Activated T-helper 1 cell treated with anti-CD3 and anti-CD28 coated beads, Interleukin-12 subunit alpha, Interleukin-12 subunit beta, Interleukin-2, Interleukin-4 antibody, amounts not matched to agents 30 ng/mL and 10 ng/mL and 1 ng/mL, durations not matched to agents 14 hours and 24 hours and 36 hours (primary cell): ENCODE measurements at regions not wholly inside any gene's neighbourhood (a gene's known extent, or its start where the extent isn't known, plus 50 kb on each side); places are given as distances from the start of the nearest gene placed in this dataset.

Experiments used
- DNase-seq: peaks from one replicate; pipeline ENCODE4 v3.0.0; 2021; ENCODE audit warnings: low spot score
- H3K27ac Mint-ChIP-seq: one replicate; pipeline ENCODE4 v1.8.0; 2021; ENCODE audit warnings: mild to moderate bottlenecking, mixed read lengths
- H3K27me3 Mint-ChIP-seq: one replicate; pipeline ENCODE4 v1.8.0; 2022; ENCODE audit warnings: mild to moderate bottlenecking, moderate library complexity, mixed read lengths; ENCODE audit not compliant: insufficient read depth
- H3K36me3 Mint-ChIP-seq: one replicate; pipeline ENCODE4 v1.8.0; 2021; ENCODE audit warnings: low read depth, mixed read lengths
- H3K4me1 Mint-ChIP-seq: one replicate; pipeline ENCODE4 v1.8.0; 2021; ENCODE audit warnings: low read depth, mixed read lengths
- H3K4me3 Mint-ChIP-seq: one replicate; pipeline ENCODE4 v1.8.0; 2021; ENCODE audit warnings: mild to moderate bottlenecking, moderate library complexity, mixed read lengths
- H3K9me3 Mint-ChIP-seq: one replicate; pipeline ENCODE4 v1.8.0; 2021; ENCODE audit warnings: mixed read lengths
- intact Hi-C: fragments of 100-400 bp; cut with micrococcal nuclease; formaldehyde crosslinking; loops from one replicate; pipeline ENCODE4 v1.15.1; 2024

- no peak for DNase-seq
- H3K4me3 Mint-ChIP-seq: no peak overlapping the region
- H3K27ac Mint-ChIP-seq: no peak overlapping the region
- no peaks in the 10 kb centered on the region for H3K9me3 Mint-ChIP-seq
- H3K27me3 Mint-ChIP-seq: no peaks in the 10 kb centered on the region
- intact Hi-C loops: no loop called here
- no peaks in the 10 kb centered on the region for H3K36me3 Mint-ChIP-seq
- no peaks in the 10 kb centered on the region for H3K4me1 Mint-ChIP-seq
Observed at GRCh38 chr5:163626904-163627434, 121.5 kb downstream of the MAT2B start.

- Mint-ChIP-seq H3K9me3 (no peaks in the 10 kb centered on the region), H3K27ac (no peak overlapping the region), H3K36me3 (no peaks in the 10 kb centered on the region), H3K27me3 (no peaks in the 10 kb centered on the region), H3K4me3 (no peak overlapping the region), H3K4me1 (no peaks in the 10 kb centered on the region)
- no peak for DNase-seq
- intact Hi-C loops: no loop called here
Observed at GRCh38 chr5:163631856-163632255, 126.4 kb downstream of the MAT2B start.

- intact Hi-C loops: no loop called here
- Mint-ChIP-seq H3K36me3 (no peaks in the 10 kb centered on the region), H3K27ac (no peak overlapping the region), H3K9me3 (no peaks in the 10 kb centered on the region), H3K4me1 (no peaks in the 10 kb centered on the region), H3K27me3 (no peaks in the 10 kb centered on the region), H3K4me3 (no peak overlapping the region)
- no peak for DNase-seq
Observed at GRCh38 chr5:163633926-163634460, 128.6 kb downstream of the MAT2B start.

GRCh38 chr5:163635631-163636030, 130.2 kb downstream of the MAT2B start:
- Mint-ChIP-seq H3K27me3 (no peaks in the 10 kb centered on the region), H3K4me3 (no peak overlapping the region), H3K9me3 (no peaks in the 10 kb centered on the region), H3K36me3 (no peaks in the 10 kb centered on the region), H3K27ac (no peak overlapping the region), H3K4me1 (no peaks in the 10 kb centered on the region)
- intact Hi-C loops: no loop called here
- DNase-seq: no peak

GRCh38 chr5:163642904-163643303, 137.5 kb downstream of the MAT2B start:
- no peaks in the 10 kb centered on the region for H3K27me3 Mint-ChIP-seq
- no peak for DNase-seq
- H3K4me1 Mint-ChIP-seq: no peaks in the 10 kb centered on the region
- H3K36me3 Mint-ChIP-seq: no peaks in the 10 kb centered on the region
- H3K27ac Mint-ChIP-seq: no peak overlapping the region
- no peaks in the 10 kb centered on the region for H3K9me3 Mint-ChIP-seq
- intact Hi-C loops: no loop called here
- no peak overlapping the region for H3K4me3 Mint-ChIP-seq

- H3K36me3 Mint-ChIP-seq: no peaks in the 10 kb centered on the region
- H3K9me3 Mint-ChIP-seq: no peaks in the 10 kb centered on the region
- no peak overlapping the region for H3K27ac Mint-ChIP-seq
- H3K4me3 Mint-ChIP-seq: no peak overlapping the region
- no peak for DNase-seq
- intact Hi-C loops: no loop called here
- no peaks in the 10 kb centered on the region for H3K4me1 Mint-ChIP-seq
- H3K27me3 Mint-ChIP-seq: no peaks in the 10 kb centered on the region
Observed at GRCh38 chr5:163645421-163646416, 140.3 kb downstream of the MAT2B start.

GRCh38 chr5:163649514-163649913, 144.1 kb downstream of the MAT2B start:
- H3K9me3 Mint-ChIP-seq: peaks cover 3% of the 10 kb centered on the region
- no peak overlapping the region for H3K4me3 Mint-ChIP-seq
- H3K27ac Mint-ChIP-seq: no peak overlapping the region
- intact Hi-C loops: no loop called here
- H3K36me3 Mint-ChIP-seq: no peaks in the 10 kb centered on the region
- no peaks in the 10 kb centered on the region for H3K4me1 Mint-ChIP-seq
- DNase-seq: no peak
- no peaks in the 10 kb centered on the region for H3K27me3 Mint-ChIP-seq

GRCh38 chr5:163653526-163653925, 148.1 kb downstream of the MAT2B start:
- Mint-ChIP-seq H3K27me3 (no peaks in the 10 kb centered on the region), H3K27ac (no peak overlapping the region), H3K4me3 (no peak overlapping the region), H3K36me3 (no peaks in the 10 kb centered on the region), H3K4me1 (no peaks in the 10 kb centered on the region), H3K9me3 (peaks cover 3% of the 10 kb centered on the region)
- intact Hi-C loops: no loop called here
- DNase-seq: no peak

- intact Hi-C loops: no loop called here
- no peaks in the 10 kb centered on the region for H3K4me1 Mint-ChIP-seq
- H3K27me3 Mint-ChIP-seq: no peaks in the 10 kb centered on the region
- no peaks in the 10 kb centered on the region for H3K36me3 Mint-ChIP-seq
- no peak for DNase-seq
- no peak overlapping the region for H3K4me3 Mint-ChIP-seq
- no peak overlapping the region for H3K27ac Mint-ChIP-seq
- no peaks in the 10 kb centered on the region for H3K9me3 Mint-ChIP-seq
Observed at GRCh38 chr5:163658702-163659567, 153.5 kb downstream of the MAT2B start.

- Mint-ChIP-seq H3K36me3 (no peaks in the 10 kb centered on the region), H3K4me3 (no peak overlapping the region), H3K4me1 (no peaks in the 10 kb centered on the region), H3K27me3 (no peaks in the 10 kb centered on the region), H3K9me3 (no peaks in the 10 kb centered on the region), H3K27ac (no peak overlapping the region)
- intact Hi-C loops: no loop called here
- DNase-seq: no peak
Observed at GRCh38 chr5:163659568-163659902, 154.1 kb downstream of the MAT2B start.

GRCh38 chr5:163660486-163660885, 155.1 kb downstream of the MAT2B start:
- intact Hi-C loops: no loop called here
- Mint-ChIP-seq H3K27ac (no peak overlapping the region), H3K9me3 (no peaks in the 10 kb centered on the region), H3K27me3 (no peaks in the 10 kb centered on the region), H3K4me1 (no peaks in the 10 kb centered on the region), H3K4me3 (no peak overlapping the region), H3K36me3 (no peaks in the 10 kb centered on the region)
- no peak for DNase-seq

GRCh38 chr5:163661360-163661759, 155.9 kb downstream of the MAT2B start:
- Mint-ChIP-seq H3K27ac (no peak overlapping the region), H3K36me3 (no peaks in the 10 kb centered on the region), H3K9me3 (no peaks in the 10 kb centered on the region), H3K4me3 (no peak overlapping the region), H3K4me1 (no peaks in the 10 kb centered on the region), H3K27me3 (no peaks in the 10 kb centered on the region)
- DNase-seq: no peak
- intact Hi-C loops: no loop called here

GRCh38 chr5:163670036-163670435, 164.6 kb downstream of the MAT2B start:
- no peaks in the 10 kb centered on the region for H3K27me3 Mint-ChIP-seq
- H3K36me3 Mint-ChIP-seq: no peaks in the 10 kb centered on the region
- DNase-seq: no peak
- no peak overlapping the region for H3K4me3 Mint-ChIP-seq
- no peaks in the 10 kb centered on the region for H3K4me1 Mint-ChIP-seq
- no peak overlapping the region for H3K27ac Mint-ChIP-seq
- intact Hi-C loops: no loop called here
- H3K9me3 Mint-ChIP-seq: no peaks in the 10 kb centered on the region
